DND-41 (cell line): ENCODE measurements at regions not wholly inside any gene's neighbourhood (a gene's known extent, or its start where the extent isn't known, plus 50 kb on each side); places are given as distances from the start of the nearest gene placed in this dataset.

ENCODE experiments used
- CTCF ChIP-seq: IDR thresholded peaks from 2 replicates; pipeline ENCODE4 v1.5.1; 2012; ENCODE audit warnings: borderline replicate concordance, low read length, moderate library complexity, mild to moderate bottlenecking; ENCODE audit not compliant: poor library complexity, severe bottlenecking; ENCODE audit errors: extremely low read depth
- EZH2 ChIP-seq: IDR thresholded peaks from 3 replicates; pipeline ENCODE4 v1.6.1; 2012; ENCODE audit warnings: borderline replicate concordance, low read depth, mild to moderate bottlenecking, moderate library complexity, low read length, inconsistent platforms; ENCODE audit not compliant: severe bottlenecking

- no peak for TF ChIP-seq CTCF
- no peak for TF ChIP-seq EZH2
Measured at GRCh38 chr20:59491884-59492283, 112.5 kb upstream of the PHACTR3 start.
